K562 (cell line): ENCODE measurements at regions not wholly inside any gene's neighbourhood (a gene's known extent, or its start where the extent isn't known, plus 50 kb on each side); places are given as distances from the start of the nearest gene placed in this dataset.

Source experiments
- ATAC-seq: fragments of 200-7000 bp; cut with Tn5 transposase; 3 replicates; pipeline ENCODE4 v1.9.1; 2020; ENCODE audit warnings: moderate library complexity
- BruUV-seq: library from RNA; stranded (reverse); fragments of 400-500 nt; replicated peaks from 2 replicates; lab custom pipeline; 2021; lab: Mats Ljungman, UMichigan
- CTCF ChIA-PET: fragments of 300-600 bp; formaldehyde crosslinking; extraction: SDS; loops from one replicate; lab custom pipeline; 2021; ENCODE audit warnings: low intra/inter-chr PET ratio; lab: Yijun Ruan, JAX
- POLR2A ChIA-PET: fragments of 300-600, 350-650 bp; sonication (Branson Sonifier 250); formaldehyde crosslinking; extraction: SDS; loops from one replicate; lab custom pipeline; 2021; ENCODE audit warnings: antibody characterized with exemption, inconsistent platforms; lab: Yijun Ruan, JAX
- DNase-seq, 4 experiments: peaks; one replicate each; pipeline versions ENCODE4 v3.0.0 to v3.0.0-alpha.2; 2011 to 2018; ENCODE audit warnings: low spot score in 3 of 4, mixed read lengths in 3 of 4; ENCODE audit errors: extremely low read depth in 1 of 4
- FAIRE-seq: peaks from 2 replicates; lab custom pipeline; 2011; peaks lifted over from hg19 to GRCh38; lab: Jason Lieb, UNC
- H2AFZ ChIP-seq: 2 replicates; pipeline ENCODE4 v1.6.0; 2011; ENCODE audit warnings: low read depth, low read length, control low read depth, inconsistent platforms
- H3K27ac ChIP-seq: fragments of 200-600 bp; 3 replicates; pipeline ENCODE4 v1.8.0; 2011; ENCODE audit warnings: low read depth, mild to moderate bottlenecking, control low read depth, inconsistent platforms, low read length, moderate library complexity, mixed read lengths; ENCODE audit errors: extremely low read depth
- H3K27me3 ChIP-seq, 2 experiments: fragments of 300-600 bp in 1 of 2; 2 replicates in 1 of 2; 3 replicates in 1 of 2; pipeline versions ENCODE4 v1.6.0 to v1.8.0; 2011; ENCODE audit warnings: inconsistent platforms in 2 of 2, low read length in 2 of 2, mild to moderate bottlenecking in 1 of 2, mixed read lengths in 1 of 2, moderate library complexity in 1 of 2; ENCODE audit not compliant: control insufficient read depth in 2 of 2, insufficient read depth in 2 of 2
- H3K36me3 ChIP-seq: fragments of 300-600 bp; 3 replicates; pipeline ENCODE4 v1.8.0; 2011; ENCODE audit warnings: mild to moderate bottlenecking, low read length, inconsistent platforms; ENCODE audit not compliant: control insufficient read depth, insufficient read depth
- H3K4me1 ChIP-seq, 2 experiments: fragments of 200-600 bp in 1 of 2; replicated peaks in 1 of 2; 2 replicates in 1 of 2; 3 replicates in 1 of 2; pipeline versions ENCODE4 v1.5.1 to v1.8.0; 2011; ENCODE audit warnings: inconsistent platforms in 2 of 2, low read length in 2 of 2, mild to moderate bottlenecking in 1 of 2, mixed read lengths in 1 of 2, moderate library complexity in 1 of 2; ENCODE audit not compliant: control insufficient read depth in 2 of 2, insufficient read depth in 2 of 2
- H3K4me2 ChIP-seq: 2 replicates; pipeline ENCODE4 v1.6.1; 2011; ENCODE audit warnings: low read length, control low read depth, inconsistent platforms, mixed read lengths; ENCODE audit not compliant: insufficient read depth
- H3K4me3 ChIP-seq: fragments of 200-600 bp; sonication (generic), shearing (Covaris generic); 2 replicates; pipeline ENCODE4 v1.5.1; 2016; ENCODE audit warnings: control low read depth, inconsistent platforms
- H3K79me2 ChIP-seq: fragments of 200-600 bp; 3 replicates; pipeline ENCODE4 v1.8.0; 2011; ENCODE audit warnings: low read length, inconsistent platforms; ENCODE audit not compliant: control insufficient read depth, insufficient read depth
- H3K9ac ChIP-seq, 2 experiments: 2 replicates each; pipeline versions ENCODE4 v1.6.0 to v1.6.1; 2011; ENCODE audit warnings: low read depth in 2 of 2, low read length in 2 of 2, control low read depth in 1 of 2, inconsistent platforms in 1 of 2, mild to moderate bottlenecking in 1 of 2, mixed read lengths in 1 of 2; ENCODE audit not compliant: insufficient read depth in 1 of 2
- H3K9me1 ChIP-seq: one replicate; pipeline ENCODE4 v1.6.0; 2011; ENCODE audit warnings: inconsistent platforms, mild to moderate bottlenecking, low read length, moderate library complexity; ENCODE audit not compliant: control insufficient read depth, insufficient read depth
- H3K9me3 ChIP-seq: replicated peaks from 2 replicates; pipeline ENCODE4 v1.5.1; 2011; ENCODE audit warnings: low read depth, low read length, inconsistent platforms; ENCODE audit not compliant: control insufficient read depth, insufficient read depth
- H4K20me1 ChIP-seq: replicated peaks from 2 replicates; pipeline ENCODE4 v1.6.1; 2011; ENCODE audit warnings: low read length, inconsistent platforms, mixed read lengths; ENCODE audit not compliant: control insufficient read depth, insufficient read depth
- BACH1 ChIP-seq: fragments of 200-800 bp; sonication (Bioruptor generic); IDR thresholded peaks from 2 replicates; pipeline ENCODE4 v1.6.1; 2016; ENCODE audit warnings: missing genetic modification characterization, missing compliant biosample characterization
- CBX2 ChIP-seq: fragments of 200-600 bp; sonication (generic); IDR thresholded peaks from one replicate; pipeline ENCODE4 v1.6.1; 2012; ENCODE audit warnings: mild to moderate bottlenecking, low read length, inconsistent platforms; ENCODE audit not compliant: insufficient read depth, poor library complexity, severe bottlenecking
- E2F3 ChIP-seq: fragments of 250-450 bp; sonication (Bioruptor Pico); IDR thresholded peaks from 2 replicates; pipeline ENCODE4 v1.4.0; 2020; ENCODE audit warnings: mild to moderate bottlenecking
- HDAC2 ChIP-seq: fragments of 450-650 bp; IDR thresholded peaks from 2 replicates; pipeline ENCODE4 v1.6.1; 2016; ENCODE audit warnings: mild to moderate bottlenecking
- HEY1 ChIP-seq: fragments of 250-450 bp; sonication (Bioruptor Pico); IDR thresholded peaks from 2 replicates; pipeline ENCODE4 v1.5.0; 2020; ENCODE audit warnings: mild to moderate bottlenecking, moderate library complexity, borderline replicate concordance
- JUND ChIP-seq, 2 experiments: IDR thresholded peaks; 2 replicates in 1 of 2; 3 replicates in 1 of 2; pipeline ENCODE4 v1.6.1; 2011; ENCODE audit warnings: borderline replicate concordance in 2 of 2, low read depth in 2 of 2, low read length in 2 of 2, improper control_type of control experiment in 1 of 2, missing biosample characterization in 1 of 2, missing genetic modification characterization in 1 of 2, missing genetic modification reagents in 1 of 2
- KLF13 ChIP-seq: fragments of 450-650 bp; IDR thresholded peaks from 2 replicates; pipeline ENCODE4 v1.6.1; 2016; ENCODE audit warnings: missing genetic modification characterization, low read depth, mild to moderate bottlenecking, missing compliant biosample characterization, moderate library complexity, borderline replicate concordance
- KLF16 ChIP-seq: IDR thresholded peaks from 2 replicates; pipeline ENCODE4 v1.6.1; 2016; ENCODE audit warnings: antibody characterized with exemption
- NONO ChIP-seq, 2 experiments: fragments of 200-400 bp in 1 of 2; fragments of 450-650 bp in 1 of 2; formaldehyde crosslinking in 1 of 2; IDR thresholded peaks; 2 replicates each; pipeline ENCODE4 v1.6.1; 2017; ENCODE audit warnings: low read depth in 2 of 2, mild to moderate bottlenecking in 2 of 2, moderate library complexity in 2 of 2, low read length in 1 of 2
- PCBP2 ChIP-seq: fragments of 200-400 bp; formaldehyde crosslinking; IDR thresholded peaks from 2 replicates; pipeline ENCODE4 v1.6.1; 2018; ENCODE audit warnings: low read length, low read depth, mild to moderate bottlenecking, moderate library complexity; ENCODE audit not compliant: poor library complexity, severe bottlenecking
- RHOXF2B ChIP-seq: fragments of 250-450 bp; sonication (Bioruptor Pico); conservative IDR thresholded peaks from 2 replicates; pipeline ENCODE4 v1.5.1; 2021
- SP1 ChIP-seq: sonication (generic); formaldehyde crosslinking; IDR thresholded peaks from 2 replicates; pipeline ENCODE4 v1.8.1; 2022; ENCODE audit warnings: mild to moderate bottlenecking, missing genetic modification reagents
- TSC22D4 ChIP-seq: fragments of 450-650 bp; IDR thresholded peaks from 2 replicates; pipeline ENCODE4 v1.6.1; 2016; ENCODE audit warnings: missing genetic modification characterization, missing biosample characterization, control low read depth
- ZNF707 ChIP-seq: fragments of 250-450 bp; sonication (Bioruptor Pico); conservative IDR thresholded peaks from 2 replicates; pipeline ENCODE4 v1.8.0; 2022; ENCODE audit warnings: inconsistent platforms, mild to moderate bottlenecking, moderate library complexity
- ZNF764 ChIP-seq: fragments of 250-450 bp; sonication (Bioruptor Pico); IDR thresholded peaks from 2 replicates; pipeline ENCODE4 v1.4.0; 2020; ENCODE audit warnings: low read depth, mild to moderate bottlenecking, moderate library complexity
- WGBS: fragments of 100-300 bp; shearing (Covaris generic); methylation state at CpG from one replicate; pipeline ENCODE4 v1.1.6; 2016; ENCODE audit warnings: low coverage, mixed read lengths; ENCODE audit not compliant: insufficient coverage; ENCODE audit errors: missing lambda C conversion rate; 5-methylcytosine and 5-hydroxymethylcytosine counted together
- in situ Hi-C: fragments of 300-500 bp; cut with MboI; formaldehyde crosslinking; loops from 4 replicates; pipeline ENCODE4 v1.15.0; 2018; ENCODE audit warnings: inconsistent platforms, mixed read lengths
- intact Hi-C: fragments of 100-400 bp; cut with micrococcal nuclease; formaldehyde crosslinking; loops from 2 replicates; pipeline ENCODE4 v1.14.2; 2022
- TF ChIP-seq, protein P1 (sequence below), 2 experiments: fragments of 450-650 bp in 1 of 2; sonication (generic) in 1 of 2; formaldehyde crosslinking in 1 of 2; IDR thresholded peaks in 1 of 2; conservative IDR thresholded peaks in 1 of 2; 2 replicates each; pipeline versions ENCODE4 v1.6.1 to v1.8.1; 2016 to 2023; ENCODE audit warnings: mild to moderate bottlenecking in 2 of 2, moderate library complexity in 2 of 2, inconsistent platforms in 1 of 2, missing genetic modification reagents in 1 of 2

GRCh38 chr15:77759896-77760592 lies 127.3 kb upstream of the LINGO1 start:
- no peak for FAIRE-seq
- Histone ChIP-seq H3K9ac (no peak overlapping the region; a peak in 1 of 4 replicates), H3K9me3 (no peaks in the 10 kb centered on the region), H2AFZ (no peak overlapping the region), H3K4me3 (no peak overlapping the region), H3K79me2 (no peaks in the 10 kb centered on the region), H3K27me3 (peaks cover 0 to 6% of the 10 kb centered on the region in 2 experiments; a peak in 1 of 5 replicates), H3K4me1 (peaks cover 0 to 4% of the 10 kb centered on the region in 2 experiments; a peak in 2 of 5 replicates)
- in situ Hi-C loops (no loop called here), intact Hi-C loops (no loop called here)
- no TSS peak for BruUV-seq
- DNase-seq, result no peak
- TF ChIP-seq CBX2 (no peak), JUND (IDR thresholded peaks at IDR 0.05; ENCODE audit: borderline replicate concordance, low read depth, low read length) (peak; percentile 52; the same call in 1 of the 2 replicates), JUND (tag; IDR thresholded peaks at IDR 0.05; ENCODE audit: borderline replicate concordance, low read depth, low read length) (no peak), RHOXF2B (CRISPR knock-in tag) (no peak), SP1 (CRISPR knock-in tag) (no peak), HDAC2 (no peak), NONO (IDR thresholded peaks at IDR 0.05; ENCODE audit: low read depth in 2 of 2, low read length in 1 of 2) (no peak), KLF13 (no peak), KLF16 (no peak), PCBP2 (no peak), ZNF707 (CRISPR knock-in tag) (no peak), ZNF764 (CRISPR knock-in tag) (no peak), E2F3 (CRISPR knock-in tag) (no peak), BACH1 (no peak), HEY1 (CRISPR knock-in tag) (no peak), TSC22D4 (tag) (no peak)
- TF ChIP-seq, protein P1, sequence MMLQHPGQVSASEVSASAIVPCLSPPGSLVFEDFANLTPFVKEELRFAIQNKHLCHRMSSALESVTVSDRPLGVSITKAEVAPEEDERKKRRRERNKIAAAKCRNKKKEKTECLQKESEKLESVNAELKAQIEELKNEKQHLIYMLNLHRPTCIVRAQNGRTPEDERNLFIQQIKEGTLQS (IDR thresholded peaks at IDR 0.05), result peak; percentile 39; the same call in 1 of the 2 replicates
- TF ChIP-seq, protein P1 (CRISPR knock-in tag; conservative IDR thresholded peaks at IDR 0.05), result no peak
- TF ChIP-seq, all 486 proteins: peak for 2
- Histone ChIP-seq H3K4me2 (no peak overlapping the region), H3K36me3 (no peaks in the 10 kb centered on the region), H3K9me1 (no peaks in the 10 kb centered on the region), H3K27ac (no peak overlapping the region), H4K20me1 (no peaks in the 10 kb centered on the region)
- WGBS, result 10% methylated on average over 14 of the region's 14 CpGs
- no peak for ATAC-seq
- POLR2A ChIA-PET, result interaction anchor here (0.7 kb wide), 1 partner anchor 85 kb away, joined by 5 read pairs; no protein-coding TSS in a partner anchor
- CTCF ChIA-PET, result no interaction called here
